Raji (cell line): ENCODE measurements at regions not wholly inside any gene's neighbourhood (a gene's known extent, or its start where the extent isn't known, plus 50 kb on each side); places are given as distances from the start of the nearest gene placed in this dataset.

Experiments
- POLR2A ChIP-seq: IDR thresholded peaks from 2 replicates; pipeline ENCODE4 v1.6.1; 2011; ENCODE audit warnings: low read depth, low read length, control low read depth; ENCODE audit not compliant: insufficient read depth

GRCh38 chr22:48491451-48491941 lies 1336.2 kb downstream of the BRD1 start:
- TF ChIP-seq POLR2A: no peak

GRCh38 chr22:48490500-48491411 lies 1336.9 kb downstream of the BRD1 start:
- no peak for TF ChIP-seq POLR2A

- TF ChIP-seq POLR2A: no peak
These were observed 1337.8 kb downstream of the BRD1 start for GRCh38 chr22:48489551-48490499.

GRCh38 chr22:48488611-48489511 lies 1338.8 kb downstream of the BRD1 start:
- TF ChIP-seq POLR2A: no peak

GRCh38 chr22:48488149-48488551 lies 1339.5 kb downstream of the BRD1 start:
- no peak for TF ChIP-seq POLR2A

- TF ChIP-seq POLR2A: no peak
These were observed 1341.1 kb downstream of the BRD1 start for GRCh38 chr22:48486558-48486957.

GRCh38 chr22:48486134-48486532 lies 1341.5 kb downstream of the BRD1 start:
- TF ChIP-seq POLR2A: no peak

GRCh38 chr22:48485149-48486133 lies 1342.2 kb downstream of the BRD1 start:
- TF ChIP-seq POLR2A: no peak

- TF ChIP-seq POLR2A: no peak
These were observed 1343.7 kb downstream of the BRD1 start for GRCh38 chr22:48483764-48484528.

GRCh38 chr22:48482771-48483170 lies 1344.9 kb downstream of the BRD1 start:
- TF ChIP-seq POLR2A: no peak

- TF ChIP-seq POLR2A: no peak
These were observed 1345.9 kb downstream of the BRD1 start for GRCh38 chr22:48481748-48482147.

- TF ChIP-seq POLR2A: no peak
These were observed 1349.0 kb downstream of the BRD1 start for GRCh38 chr22:48478529-48479265.

- TF ChIP-seq POLR2A: no peak
These were observed 1349.5 kb downstream of the BRD1 start for GRCh38 chr22:48478124-48478523.
